ENCODE measurements at regions not wholly inside any gene's neighbourhood (a gene's known extent, or its start where the extent isn't known, plus 50 kb on each side); places are given as distances from the start of the nearest gene placed in this dataset.
A peak's percentile ranks its signal among the peaks of the same experiment; 100 is the strongest.

DNA sequence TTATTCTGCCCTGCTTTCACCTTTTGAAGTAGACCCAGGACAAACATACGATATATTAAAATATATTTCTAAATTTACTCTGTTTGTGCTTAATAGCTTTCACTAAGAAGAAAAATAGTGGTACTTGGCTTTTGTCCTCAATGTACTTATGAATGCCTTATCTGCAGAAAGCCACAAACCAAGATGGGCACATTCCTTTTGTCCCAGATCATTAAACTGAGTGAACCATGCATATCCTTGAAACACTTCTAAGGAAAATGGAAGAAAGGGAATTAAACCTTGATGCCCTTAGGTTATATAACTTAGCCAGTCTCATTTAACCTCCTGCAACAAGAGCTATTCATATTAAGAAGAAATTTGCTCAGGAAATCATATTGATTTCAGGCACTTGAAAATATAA, 553.8 kb upstream of the CDH9 start:
- WGBS: no CpG with 5 or more reads among the region's 1 CpG
- Histone ChIP-seq H2BK15ac (ENCODE audit: low read depth, poor library complexity, severe bottlenecking) (no peak overlapping the region), H3K4me3 (ENCODE audit: insufficient read depth in 1 of 2, low read depth in 1 of 2, low read length in 2 of 2) (no peak overlapping the region), H3K4ac (ENCODE audit: low read depth in 1 of 2, low read length in 2 of 2) (no peak overlapping the region), H2BK12ac (ENCODE audit: low read length in 2 of 2) (no peak overlapping the region), H2BK5ac (ENCODE audit: low read depth, low read length, poor library complexity, severe bottlenecking) (no peak overlapping the region), H3K4me2 (ENCODE audit: low read length, poor library complexity, severe bottlenecking) (no peak overlapping the region), H3K18ac (ENCODE audit: low read depth in 1 of 2, low read length in 2 of 2) (no peak overlapping the region), H3K27me3 (ENCODE audit: control insufficient read depth in 1 of 2, insufficient read depth in 1 of 2, low read length in 2 of 2) (no peaks in the 10 kb centered on the region), H3K14ac (ENCODE audit: low read length in 2 of 2) (no peak overlapping the region), H3K27ac (ENCODE audit: low read length, poor library complexity, severe bottlenecking) (no peak overlapping the region), H4K8ac (ENCODE audit: low read length) (no peak overlapping the region), H3K23ac (ENCODE audit: low read length in 2 of 2) (no peak overlapping the region), H4K91ac (ENCODE audit: low read length) (no peak overlapping the region), H3K36me3 (ENCODE audit: control insufficient read depth in 1 of 2, insufficient read depth in 2 of 2, low read depth in 1 of 2, low read length in 2 of 2) (no peaks in the 10 kb centered on the region), H3K79me1 (replicated peaks; ENCODE audit: low read length, poor library complexity, severe bottlenecking) (no peaks in the 10 kb centered on the region), H2AFZ (ENCODE audit: low read depth, low read length) (no peak overlapping the region), H3K4me1 (ENCODE audit: control insufficient read depth, insufficient read depth, low read depth, low read length) (no peaks in the 10 kb centered on the region), H3K9me3 (ENCODE audit: control insufficient read depth, low read length) (no peaks in the 10 kb centered on the region), H3K9ac (ENCODE audit: low read length) (no peak overlapping the region), H2AK5ac (ENCODE audit: low read length, severe bottlenecking) (no peak overlapping the region), H2BK120ac (ENCODE audit: low read depth, low read length) (no peak overlapping the region)
- peak; percentile 63 for DNase-seq

DNA sequence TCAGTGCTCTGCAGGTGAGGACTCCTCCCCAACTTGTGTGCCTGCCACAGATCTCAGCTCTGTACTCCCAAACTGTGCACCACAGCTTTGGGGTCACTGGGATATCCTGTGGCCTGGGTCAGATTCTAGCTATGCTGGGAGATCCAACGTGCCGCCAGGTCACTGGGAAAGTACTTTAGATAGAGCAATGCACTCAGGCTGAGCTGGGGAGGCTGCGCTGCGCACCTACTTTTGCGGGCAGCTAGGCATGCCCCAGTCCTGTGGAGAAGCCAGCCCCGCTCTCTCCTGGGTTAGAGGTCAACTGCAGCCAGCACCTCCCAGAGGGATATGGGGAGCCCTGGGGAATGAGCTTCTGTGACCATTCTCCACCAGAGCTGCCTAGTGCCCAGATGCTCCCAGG, 552.1 kb upstream of the CDH9 start:
- H3K14ac ChIP-seq (ENCODE audit: low read length in 2 of 2): no peak overlapping the region
- H3K4me1 ChIP-seq (ENCODE audit: control insufficient read depth, insufficient read depth, low read depth, low read length): no peaks in the 10 kb centered on the region
- no peak overlapping the region for H4K91ac ChIP-seq (ENCODE audit: low read length)
- no peak overlapping the region for H2BK5ac ChIP-seq (ENCODE audit: low read depth, low read length, poor library complexity, severe bottlenecking)
- no peaks in the 10 kb centered on the region for H3K27me3 ChIP-seq (ENCODE audit: control insufficient read depth in 1 of 2, insufficient read depth in 1 of 2, low read length in 2 of 2)
- H3K18ac ChIP-seq (ENCODE audit: low read depth in 1 of 2, low read length in 2 of 2): no peak overlapping the region
- H4K8ac ChIP-seq (ENCODE audit: low read length): no peak overlapping the region
- H2BK15ac ChIP-seq (ENCODE audit: low read depth, poor library complexity, severe bottlenecking): no peak overlapping the region
- 95% methylated on average over 6 of the region's 6 CpGs for WGBS
- H3K4me2 ChIP-seq (ENCODE audit: low read length, poor library complexity, severe bottlenecking): no peak overlapping the region
- no peak overlapping the region for H3K23ac ChIP-seq (ENCODE audit: low read length in 2 of 2)
- H3K9me3 ChIP-seq (ENCODE audit: control insufficient read depth, low read length): peaks cover 3% of the 10 kb centered on the region
- H3K4ac ChIP-seq (ENCODE audit: low read depth in 1 of 2, low read length in 2 of 2): no peak overlapping the region
- no peak overlapping the region for H2AFZ ChIP-seq (ENCODE audit: low read depth, low read length)
- no peaks in the 10 kb centered on the region for H3K79me1 ChIP-seq (replicated peaks; ENCODE audit: low read length, poor library complexity, severe bottlenecking)
- H3K9ac ChIP-seq (ENCODE audit: low read length): no peak overlapping the region
- no peak for DNase-seq
- H3K27ac ChIP-seq (ENCODE audit: low read length, poor library complexity, severe bottlenecking): no peak overlapping the region
- H2BK12ac ChIP-seq (ENCODE audit: low read length in 2 of 2): peak overlapping the region in 1 of 2 experiments; percentile 42
- no peak overlapping the region for H2BK120ac ChIP-seq (ENCODE audit: low read depth, low read length)
- H3K4me3 ChIP-seq (ENCODE audit: insufficient read depth in 1 of 2, low read depth in 1 of 2, low read length in 2 of 2): no peak overlapping the region
- H3K36me3 ChIP-seq (ENCODE audit: control insufficient read depth in 1 of 2, insufficient read depth in 2 of 2, low read depth in 1 of 2, low read length in 2 of 2): no peaks in the 10 kb centered on the region
- peak overlapping the region; percentile 75 for H2AK5ac ChIP-seq (ENCODE audit: low read length, severe bottlenecking)

DNA sequence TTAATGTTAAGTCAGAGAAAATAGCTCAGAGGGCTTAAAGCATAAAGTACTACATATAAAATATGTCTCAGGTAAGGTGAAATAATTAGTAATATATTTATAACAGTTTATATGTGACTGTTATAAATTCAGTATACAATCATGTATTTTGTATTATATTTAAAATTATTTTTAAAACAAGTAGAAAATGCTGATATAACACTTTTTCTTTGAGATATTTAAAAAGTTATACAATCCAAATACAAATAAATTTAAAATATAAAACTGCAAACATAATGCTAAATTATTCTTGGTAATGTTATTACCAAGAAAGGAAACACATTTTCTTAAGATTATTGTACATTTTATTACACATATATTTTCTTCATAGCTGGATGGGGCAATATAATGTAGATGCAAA, 539.9 kb upstream of the CDH9 start:
- H3K27me3 ChIP-seq (ENCODE audit: control insufficient read depth in 1 of 2, insufficient read depth in 1 of 2, low read length in 2 of 2): no peaks in the 10 kb centered on the region
- H2BK5ac ChIP-seq (ENCODE audit: low read depth, low read length, poor library complexity, severe bottlenecking): no peak overlapping the region
- no peak overlapping the region for H2AK5ac ChIP-seq (ENCODE audit: low read length, severe bottlenecking)
- no peaks in the 10 kb centered on the region for H3K79me1 ChIP-seq (replicated peaks; ENCODE audit: low read length, poor library complexity, severe bottlenecking)
- no peak overlapping the region for H4K8ac ChIP-seq (ENCODE audit: low read length)
- H3K4me3 ChIP-seq (ENCODE audit: insufficient read depth in 1 of 2, low read depth in 1 of 2, low read length in 2 of 2): no peak overlapping the region
- no peak overlapping the region for H3K4ac ChIP-seq (ENCODE audit: low read depth in 1 of 2, low read length in 2 of 2)
- H2BK120ac ChIP-seq (ENCODE audit: low read depth, low read length): no peak overlapping the region
- no peak overlapping the region for H3K9ac ChIP-seq (ENCODE audit: low read length)
- peaks cover 9% of the 10 kb centered on the region for H3K9me3 ChIP-seq (ENCODE audit: control insufficient read depth, low read length)
- no peak overlapping the region for H2AFZ ChIP-seq (ENCODE audit: low read depth, low read length)
- H3K36me3 ChIP-seq (ENCODE audit: control insufficient read depth in 1 of 2, insufficient read depth in 2 of 2, low read depth in 1 of 2, low read length in 2 of 2): no peaks in the 10 kb centered on the region
- no peak overlapping the region for H4K91ac ChIP-seq (ENCODE audit: low read length)
- H3K23ac ChIP-seq (ENCODE audit: low read length in 2 of 2): no peak overlapping the region
- H3K4me2 ChIP-seq (ENCODE audit: low read length, poor library complexity, severe bottlenecking): no peak overlapping the region
- DNase-seq: no peak
- no peak overlapping the region for H3K14ac ChIP-seq (ENCODE audit: low read length in 2 of 2)
- H2BK12ac ChIP-seq (ENCODE audit: low read length in 2 of 2): no peak overlapping the region
- H3K4me1 ChIP-seq (ENCODE audit: control insufficient read depth, insufficient read depth, low read depth, low read length): no peaks in the 10 kb centered on the region
- H2BK15ac ChIP-seq (ENCODE audit: low read depth, poor library complexity, severe bottlenecking): no peak overlapping the region
- no peak overlapping the region for H3K27ac ChIP-seq (ENCODE audit: low read length, poor library complexity, severe bottlenecking)
- H3K18ac ChIP-seq (ENCODE audit: low read depth in 1 of 2, low read length in 2 of 2): no peak overlapping the region

DNA sequence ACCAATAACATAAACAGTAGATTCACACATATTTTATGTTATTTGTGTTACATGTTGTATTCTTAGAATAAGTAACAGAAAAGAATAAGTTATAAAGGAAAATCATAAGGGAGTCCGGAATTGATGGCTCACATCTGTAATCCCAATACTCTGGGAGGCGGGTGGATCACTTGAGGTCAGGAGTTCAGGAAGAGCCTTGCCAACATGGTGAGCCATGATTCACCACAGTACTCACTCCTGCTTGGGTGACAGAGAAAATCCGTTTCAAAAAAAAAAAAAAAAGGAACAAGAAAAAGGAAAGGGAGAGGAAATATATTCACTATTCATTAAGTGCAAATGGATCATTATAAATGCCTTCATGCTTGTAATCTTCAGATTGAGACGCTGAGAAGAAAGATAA, 533.3 kb upstream of the CDH9 start:
- Histone ChIP-seq H3K27ac (ENCODE audit: low read length, poor library complexity, severe bottlenecking) (no peak overlapping the region), H4K91ac (ENCODE audit: low read length) (no peak overlapping the region), H3K79me1 (replicated peaks; ENCODE audit: low read length, poor library complexity, severe bottlenecking) (no peaks in the 10 kb centered on the region), H3K4ac (ENCODE audit: low read depth in 1 of 2, low read length in 2 of 2) (no peak overlapping the region), H3K18ac (ENCODE audit: low read depth in 1 of 2, low read length in 2 of 2) (no peak overlapping the region), H3K23ac (ENCODE audit: low read length in 2 of 2) (no peak overlapping the region), H2BK15ac (ENCODE audit: low read depth, poor library complexity, severe bottlenecking) (no peak overlapping the region), H3K36me3 (ENCODE audit: control insufficient read depth in 1 of 2, insufficient read depth in 2 of 2, low read depth in 1 of 2, low read length in 2 of 2) (no peaks in the 10 kb centered on the region), H2AK5ac (ENCODE audit: low read length, severe bottlenecking) (no peak overlapping the region), H2BK12ac (ENCODE audit: low read length in 2 of 2) (no peak overlapping the region), H3K9ac (ENCODE audit: low read length) (no peak overlapping the region), H3K4me2 (ENCODE audit: low read length, poor library complexity, severe bottlenecking) (no peak overlapping the region), H3K4me3 (ENCODE audit: insufficient read depth in 1 of 2, low read depth in 1 of 2, low read length in 2 of 2) (no peak overlapping the region), H2AFZ (ENCODE audit: low read depth, low read length) (no peak overlapping the region), H2BK120ac (ENCODE audit: low read depth, low read length) (no peak overlapping the region), H3K14ac (ENCODE audit: low read length in 2 of 2) (no peak overlapping the region), H3K9me3 (ENCODE audit: control insufficient read depth, low read length) (no peaks in the 10 kb centered on the region), H3K27me3 (ENCODE audit: control insufficient read depth in 1 of 2, insufficient read depth in 1 of 2, low read length in 2 of 2) (no peaks in the 10 kb centered on the region), H4K8ac (ENCODE audit: low read length) (no peak overlapping the region), H3K4me1 (ENCODE audit: control insufficient read depth, insufficient read depth, low read depth, low read length) (no peaks in the 10 kb centered on the region), H2BK5ac (ENCODE audit: low read depth, low read length, poor library complexity, severe bottlenecking) (no peak overlapping the region)
- 92% methylated on average over 2 of the region's 4 CpGs for WGBS
- DNase-seq: no peak
